GM21423 (cell line): ENCODE measurements at regions not wholly inside any gene's neighbourhood (a gene's known extent, or its start where the extent isn't known, plus 50 kb on each side); places are given as distances from the start of the nearest gene placed in this dataset.

ENCODE experiments used
- ATAC-seq: cut with Tn5 transposase; IDR thresholded peaks from one replicate; pipeline ENCODE4 v1.9.1; 2021; ENCODE audit warnings: mild to moderate bottlenecking, moderate library complexity; ENCODE audit not compliant: unreplicated experiment

DNA sequence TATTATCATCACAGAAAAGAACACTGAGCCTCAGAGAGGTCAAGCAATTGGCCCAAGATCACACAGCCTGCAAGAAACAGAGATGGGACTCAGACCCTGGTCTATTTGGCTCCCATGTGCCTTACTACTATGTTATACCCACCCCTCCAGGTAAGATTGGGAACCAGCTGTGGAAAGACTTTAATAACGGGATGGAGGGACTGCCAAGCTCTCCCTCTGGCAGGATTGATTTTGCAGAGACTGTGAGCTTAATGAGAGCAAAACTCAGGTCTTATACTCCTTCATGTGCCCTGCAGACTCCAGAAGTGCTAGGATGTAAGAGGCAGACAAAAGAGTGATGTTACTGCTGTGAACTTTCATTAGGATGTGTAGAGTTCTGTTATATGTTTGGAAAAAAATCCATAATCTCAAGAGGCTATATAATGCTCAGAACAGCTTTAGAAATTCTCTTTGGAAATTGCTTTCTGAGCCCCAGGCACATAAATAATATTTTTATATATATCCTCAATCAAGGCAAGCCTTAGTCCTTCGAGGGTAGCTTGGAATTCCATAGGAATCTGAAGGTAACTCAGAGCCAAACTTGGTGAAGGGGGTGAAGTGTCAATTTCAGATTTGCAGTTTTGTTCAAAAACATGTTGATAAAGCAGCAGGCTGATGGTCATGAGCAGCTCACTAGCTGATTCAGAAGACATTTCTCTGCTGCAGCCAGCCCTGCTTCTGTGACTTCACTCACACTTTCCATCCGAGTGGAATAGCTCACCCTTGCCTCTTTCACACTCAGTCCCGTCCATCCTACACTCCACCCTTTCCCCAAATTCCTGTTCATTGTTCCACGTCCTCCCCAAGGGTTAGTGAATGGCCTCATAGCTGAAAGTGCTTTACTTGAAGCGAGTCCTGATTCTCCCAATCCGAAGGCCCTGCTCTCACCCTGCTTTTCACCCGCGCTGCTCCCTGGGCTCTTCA is 188.8 kb downstream of the SNX19 start:
- ATAC-seq = no peak

DNA sequence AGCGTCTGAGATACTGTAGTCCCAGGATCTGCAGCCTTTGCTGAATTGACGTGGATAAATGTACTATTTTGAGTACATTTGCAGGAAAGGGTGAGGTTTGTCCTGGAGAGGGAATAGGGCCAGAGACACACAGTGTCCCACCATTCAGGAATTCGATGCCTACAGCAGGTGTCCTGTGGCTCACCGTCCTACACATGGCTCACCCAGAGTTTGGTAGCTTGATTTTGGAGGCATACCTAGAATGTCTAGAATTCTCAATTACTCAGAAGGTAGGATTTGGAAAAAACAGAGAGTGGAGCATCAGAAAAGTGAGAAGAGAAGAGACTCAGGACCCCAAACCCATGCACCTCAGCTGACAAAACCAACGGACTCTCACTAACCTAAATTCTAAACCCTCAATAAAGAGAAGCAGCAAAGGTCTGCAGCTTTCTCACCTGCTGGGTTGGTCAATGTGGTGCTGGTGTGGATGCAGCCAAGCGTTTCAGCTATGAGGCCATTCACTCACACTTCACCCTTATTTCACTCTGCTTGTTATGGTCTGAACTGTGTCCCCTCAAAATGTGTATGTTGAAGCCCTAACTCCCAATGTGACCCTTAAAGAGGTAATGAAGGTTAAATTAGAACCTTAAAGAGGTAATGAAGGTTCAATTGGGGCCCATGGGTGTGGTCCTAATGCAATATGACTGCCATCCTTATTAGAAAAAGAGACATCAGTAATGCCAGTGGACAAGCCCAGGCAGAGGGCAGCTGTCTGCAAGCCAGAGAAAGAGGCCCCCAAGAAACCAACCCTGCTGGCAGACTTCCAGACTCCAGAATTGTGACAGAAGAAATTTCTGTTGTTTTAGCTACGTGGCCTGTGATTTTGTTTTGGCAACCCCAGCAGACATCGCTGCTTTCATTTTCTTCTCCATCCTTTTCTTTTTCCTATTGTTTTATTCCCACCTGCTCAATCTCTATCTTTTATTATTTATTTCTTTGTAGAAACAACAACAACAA is 187.8 kb downstream of the SNX19 start:
- ATAC-seq = no peak

DNA sequence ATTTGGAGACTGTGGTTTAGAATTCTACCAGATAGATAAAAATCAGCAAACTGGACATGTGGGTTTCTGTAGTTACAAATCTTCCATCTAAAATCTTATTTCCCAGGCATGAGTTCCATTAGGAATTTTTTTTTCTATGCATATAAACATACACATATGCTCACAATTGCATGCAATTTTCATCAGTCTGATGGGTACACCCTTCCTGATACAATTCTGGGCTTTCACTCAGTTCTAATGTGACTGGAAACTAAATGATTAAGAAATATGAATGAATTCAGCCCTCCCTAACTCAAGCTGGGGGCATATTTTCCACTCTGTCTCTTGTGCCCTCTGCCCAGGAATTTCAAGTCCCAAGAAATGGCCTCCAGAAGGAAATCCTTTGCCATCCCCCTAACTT is 187.1 kb downstream of the SNX19 start:
- ATAC-seq = no peak

DNA sequence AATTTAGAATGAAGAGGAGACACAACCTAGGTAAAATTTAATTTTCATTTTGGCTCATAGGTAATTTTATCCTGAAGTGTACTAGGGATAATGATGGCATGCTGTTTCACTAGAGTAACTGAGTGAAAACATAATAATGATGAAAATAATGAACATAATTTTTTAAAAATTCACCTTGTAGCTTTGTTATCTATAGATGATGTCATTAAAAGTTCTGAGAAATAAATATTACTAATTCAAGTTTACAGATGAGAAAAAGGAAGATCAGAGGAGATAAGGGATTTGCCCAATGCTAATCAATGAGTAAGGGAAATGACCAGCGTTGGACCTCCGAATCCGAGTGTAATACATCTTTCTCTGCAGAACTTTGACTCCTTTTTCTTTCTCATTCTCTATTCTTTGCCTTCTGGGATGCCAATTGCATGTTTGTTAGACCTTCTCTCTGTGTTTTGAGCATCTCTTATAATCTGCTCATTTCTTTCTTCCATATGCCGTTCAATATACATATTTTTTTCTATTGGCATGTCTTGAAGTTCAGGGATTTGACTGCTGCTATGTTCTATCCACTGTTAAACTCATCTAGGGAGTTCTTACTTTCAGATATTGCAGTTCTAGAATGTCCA is 186.5 kb downstream of the SNX19 start:
- no peak for ATAC-seq

DNA sequence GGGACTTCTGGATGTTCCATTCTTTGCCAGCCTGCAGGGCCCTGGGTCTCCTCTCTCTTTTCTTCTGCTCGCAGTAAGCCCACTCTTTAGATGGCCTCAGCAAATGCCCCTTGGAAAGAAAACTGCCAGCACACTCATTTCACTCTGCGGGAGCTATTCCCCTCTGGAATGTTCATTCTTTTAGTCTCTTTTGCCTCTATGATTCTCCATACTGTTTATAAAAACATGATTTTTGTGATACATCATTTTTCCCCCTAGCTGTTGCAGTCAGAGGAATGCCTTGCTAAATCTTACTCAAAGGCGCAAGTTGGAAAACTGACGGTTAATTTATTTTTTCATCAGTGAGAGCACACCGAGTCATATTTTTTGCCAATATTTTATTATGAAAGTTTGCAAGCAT is 184.9 kb downstream of the SNX19 start:
- ATAC-seq = no peak

DNA sequence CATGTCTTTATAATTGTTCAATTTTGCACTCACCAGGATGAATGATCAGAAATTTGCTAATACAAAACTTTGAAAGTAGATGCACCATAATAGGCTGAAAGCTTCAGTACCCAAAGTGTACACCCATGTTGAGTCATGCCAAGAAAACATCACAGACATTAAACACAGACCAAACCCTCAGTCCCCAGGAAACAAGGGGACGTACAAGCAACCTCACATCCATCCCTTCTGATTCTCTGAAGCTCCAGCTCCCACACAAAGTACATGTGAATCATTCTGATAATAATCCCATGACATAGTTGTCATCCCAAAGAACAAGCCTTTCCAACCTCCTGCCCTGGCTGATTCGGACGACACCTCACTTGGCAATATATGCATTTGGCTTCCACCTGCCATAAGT is 183.8 kb downstream of the SNX19 start:
- ATAC-seq = no peak

DNA sequence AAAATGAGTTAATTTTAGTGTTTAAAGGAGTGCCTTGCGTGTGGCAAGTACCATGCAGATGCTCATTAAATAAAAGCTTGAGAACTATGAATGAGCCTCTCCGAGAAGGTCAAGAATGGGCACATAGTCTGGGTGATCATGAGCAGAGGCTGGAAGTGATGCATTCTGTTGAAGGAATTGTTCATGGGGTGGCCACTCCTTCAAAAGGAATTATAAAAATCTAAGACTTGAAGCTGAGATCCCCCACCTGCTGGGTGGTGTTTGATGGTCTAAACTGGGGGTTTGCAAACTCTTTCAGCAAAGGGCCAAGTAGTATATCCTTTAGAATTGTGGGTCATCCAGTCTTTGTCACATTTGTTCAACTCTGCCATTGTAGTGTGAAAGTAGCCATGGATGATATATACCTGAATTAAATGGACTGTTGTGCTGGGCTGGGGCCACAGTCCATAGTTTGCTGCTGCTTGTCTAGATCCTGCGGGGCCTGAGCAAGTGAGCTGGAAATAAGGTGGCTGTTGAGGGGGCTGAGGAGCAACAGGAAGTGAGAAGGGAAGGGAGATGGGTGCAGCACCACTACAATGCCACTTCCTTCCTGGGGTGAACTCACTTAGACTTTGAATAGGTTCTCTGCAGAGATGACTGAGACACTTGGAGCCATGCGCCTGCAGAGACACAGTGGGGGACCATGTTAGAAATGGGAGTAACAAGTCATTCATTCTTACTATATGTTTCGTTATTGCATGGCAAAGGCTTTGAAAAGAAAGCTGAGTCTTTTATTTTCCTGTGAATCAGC is 179.0 kb downstream of the SNX19 start:
- ATAC-seq = no peak

DNA sequence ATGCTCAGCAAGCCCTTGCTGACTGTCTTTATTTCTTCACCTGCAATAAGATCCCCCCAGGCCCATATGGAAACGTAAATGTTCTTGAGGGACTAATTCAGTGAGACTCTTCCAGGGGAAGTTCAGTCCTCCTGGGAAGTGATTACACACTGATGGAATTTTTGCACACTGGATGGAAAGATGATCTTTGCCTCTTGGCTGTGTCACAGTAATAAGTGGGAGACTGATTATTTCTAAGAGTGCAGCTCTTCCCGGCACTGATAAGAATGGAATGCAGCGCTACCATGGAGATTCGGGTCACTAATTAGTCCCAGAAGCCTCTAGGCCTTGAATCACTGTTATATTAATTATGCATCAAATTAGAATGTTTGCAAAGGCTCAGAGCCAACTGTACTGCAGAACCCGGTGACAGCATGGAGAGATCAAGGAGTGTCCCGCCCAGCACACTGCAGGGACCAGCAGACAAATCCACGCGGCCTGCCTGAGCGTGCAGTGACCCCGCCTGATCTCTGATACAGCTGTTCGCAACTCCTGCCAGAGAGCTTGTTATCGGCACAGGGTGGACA is 178.3 kb downstream of the SNX19 start:
- ATAC-seq = no peak

DNA sequence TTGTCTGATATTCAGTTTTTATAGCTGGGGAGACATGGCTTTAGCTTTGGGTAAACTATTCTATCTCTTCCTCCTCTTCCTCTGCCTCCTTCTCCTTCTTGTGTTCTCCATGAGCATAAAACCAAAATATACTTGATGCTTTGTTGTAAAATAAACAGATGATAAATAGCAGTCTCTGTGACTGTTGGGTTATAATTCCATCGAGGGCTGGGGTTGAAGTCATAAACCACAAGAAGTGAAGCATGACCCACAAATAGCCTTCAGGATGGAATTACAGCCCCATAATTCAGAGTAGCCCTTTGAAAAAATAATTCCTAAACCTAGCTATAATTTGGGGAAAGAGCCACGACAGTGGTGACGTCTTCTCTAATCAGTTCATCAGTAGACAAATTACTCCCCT is 177.7 kb downstream of the SNX19 start:
- ATAC-seq = no peak

DNA sequence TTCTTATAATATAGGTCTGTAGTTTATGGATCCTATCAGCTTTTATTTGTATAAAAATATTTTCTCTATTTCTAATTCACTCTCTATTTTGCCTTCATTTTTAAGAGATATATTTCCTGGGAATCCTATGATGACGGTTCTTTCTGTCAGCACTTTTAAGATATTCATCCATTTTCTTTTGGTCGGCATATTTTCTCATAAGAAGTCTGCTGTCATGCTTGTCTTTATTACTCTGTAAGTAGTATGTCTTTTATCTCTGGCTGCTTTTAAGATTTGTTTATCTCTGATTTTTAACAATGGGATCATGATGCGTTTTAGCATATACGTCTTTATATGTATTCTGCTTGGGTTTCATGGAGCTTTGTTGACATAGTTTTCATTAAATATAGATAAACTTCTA is 175.5 kb downstream of the SNX19 start:
- no peak for ATAC-seq

DNA sequence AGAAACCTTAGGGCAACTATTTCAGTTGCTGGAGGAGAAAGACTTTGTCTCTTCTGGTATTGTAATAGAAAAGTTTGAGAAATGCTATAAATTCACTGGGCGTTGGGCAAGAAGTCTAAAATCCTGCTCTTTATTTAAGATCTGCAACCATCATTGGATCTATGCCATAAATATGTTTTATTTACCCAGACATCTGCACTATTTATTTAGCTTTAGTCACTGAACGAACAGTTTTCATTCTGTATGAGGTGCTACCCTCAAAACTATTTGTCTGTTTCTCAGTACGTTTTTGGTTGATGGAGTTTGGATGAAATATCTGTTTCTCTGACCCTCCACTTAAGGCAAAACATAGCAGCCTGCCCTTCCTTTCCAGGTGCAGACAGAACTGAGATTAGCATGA is 171.5 kb downstream of the SNX19 start:
- no peak for ATAC-seq

DNA sequence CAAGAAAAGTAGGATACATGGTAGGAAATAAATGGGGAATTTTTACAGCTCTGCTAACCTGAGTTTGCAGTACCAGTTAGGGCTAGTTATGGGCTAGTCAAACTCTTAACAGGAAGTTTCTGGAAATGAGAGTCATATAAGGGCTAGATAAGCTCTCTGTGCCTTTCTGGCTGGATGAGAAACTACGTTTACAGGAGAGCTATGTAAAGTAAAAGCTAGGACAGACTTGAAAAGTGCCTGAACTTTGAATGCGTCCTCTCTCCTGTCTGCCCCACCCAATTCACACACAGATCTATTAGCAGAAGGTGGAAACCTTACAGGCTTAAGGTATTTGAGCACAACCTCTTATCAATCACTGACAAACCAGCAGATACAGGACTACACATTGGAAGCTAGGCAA is 167.1 kb downstream of the SNX19 start:
- ATAC-seq = no peak

DNA sequence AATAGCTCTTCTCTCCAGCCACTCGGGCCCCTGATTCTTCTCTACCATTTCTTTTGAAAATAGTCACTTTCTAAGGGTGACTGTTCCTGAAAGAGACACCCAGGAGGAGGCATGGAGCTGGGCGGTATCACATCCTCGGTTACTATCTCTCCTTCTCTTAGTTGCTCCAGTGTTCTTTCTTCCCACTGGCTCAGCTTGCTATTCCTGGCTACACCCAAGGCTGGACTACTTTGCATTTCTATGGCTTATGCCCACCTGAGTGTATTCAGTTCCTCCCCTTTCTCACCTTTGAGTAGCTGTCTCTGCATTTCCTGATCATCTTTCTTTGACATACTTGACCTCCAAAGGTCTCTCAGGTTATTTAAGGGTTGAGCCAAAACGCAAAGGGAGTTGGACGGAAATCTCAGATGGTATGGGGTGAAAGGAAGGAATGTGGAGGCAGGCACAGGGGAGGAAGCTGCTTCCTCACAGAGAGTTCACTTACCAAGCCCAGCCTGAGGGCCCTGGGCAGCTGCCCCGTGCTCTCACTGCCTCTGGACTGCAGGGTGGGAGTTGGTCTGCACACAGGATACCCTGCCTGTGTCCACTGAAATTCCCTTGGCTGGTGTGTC is 155.7 kb downstream of the SNX19 start:
- ATAC-seq = no peak

DNA sequence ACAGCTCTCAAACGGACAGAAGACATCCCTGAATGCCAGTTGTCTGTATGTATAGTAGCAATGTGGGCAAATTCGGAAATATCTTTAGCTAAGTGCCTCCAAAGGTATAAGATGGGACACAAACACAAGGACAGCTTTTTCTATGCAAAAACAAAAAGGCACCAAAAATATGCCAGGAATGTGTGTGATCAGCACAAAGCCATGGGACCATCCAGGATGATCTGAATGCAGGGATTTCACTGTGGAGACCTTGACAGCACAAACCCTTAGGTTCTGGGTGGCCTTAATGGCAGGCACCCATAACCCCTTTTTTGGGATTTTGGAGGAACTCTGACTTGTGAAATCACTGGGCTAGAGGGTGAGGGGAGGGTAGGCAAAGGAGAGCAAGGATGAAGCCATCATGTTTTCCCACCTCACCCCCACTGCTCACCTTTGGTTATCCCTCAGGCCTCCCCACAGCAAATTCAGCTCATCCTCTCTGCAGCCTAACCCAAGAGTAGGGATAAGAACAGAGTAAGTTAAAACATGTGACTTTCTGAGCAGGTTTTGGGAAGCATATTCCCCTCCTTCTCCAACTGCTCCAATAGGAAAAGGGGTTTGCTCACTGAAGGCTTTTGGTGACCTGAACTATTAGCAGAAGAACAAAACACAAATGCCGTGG is 154.6 kb downstream of the SNX19 start:
- ATAC-seq = no peak

DNA sequence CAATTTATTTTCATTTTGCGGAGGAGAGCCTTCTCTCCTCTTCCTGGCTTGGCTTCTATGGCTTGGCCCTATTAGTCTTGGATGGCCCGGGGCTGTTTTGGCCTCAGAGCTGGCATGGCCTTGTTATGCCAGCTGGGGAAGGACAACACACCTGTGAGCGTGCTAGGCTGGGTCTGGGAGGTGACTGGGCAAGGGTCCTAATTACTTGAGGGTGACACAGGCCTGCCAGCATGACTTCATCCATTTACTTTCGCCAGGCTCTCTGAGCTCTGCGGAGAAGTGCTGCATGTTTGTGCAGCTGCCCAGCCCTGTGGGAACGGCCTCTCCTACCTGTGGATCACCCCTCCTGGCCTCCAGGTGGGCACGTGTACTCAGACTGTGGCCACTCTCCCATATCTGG is 153.6 kb downstream of the SNX19 start:
- ATAC-seq = no peak

DNA sequence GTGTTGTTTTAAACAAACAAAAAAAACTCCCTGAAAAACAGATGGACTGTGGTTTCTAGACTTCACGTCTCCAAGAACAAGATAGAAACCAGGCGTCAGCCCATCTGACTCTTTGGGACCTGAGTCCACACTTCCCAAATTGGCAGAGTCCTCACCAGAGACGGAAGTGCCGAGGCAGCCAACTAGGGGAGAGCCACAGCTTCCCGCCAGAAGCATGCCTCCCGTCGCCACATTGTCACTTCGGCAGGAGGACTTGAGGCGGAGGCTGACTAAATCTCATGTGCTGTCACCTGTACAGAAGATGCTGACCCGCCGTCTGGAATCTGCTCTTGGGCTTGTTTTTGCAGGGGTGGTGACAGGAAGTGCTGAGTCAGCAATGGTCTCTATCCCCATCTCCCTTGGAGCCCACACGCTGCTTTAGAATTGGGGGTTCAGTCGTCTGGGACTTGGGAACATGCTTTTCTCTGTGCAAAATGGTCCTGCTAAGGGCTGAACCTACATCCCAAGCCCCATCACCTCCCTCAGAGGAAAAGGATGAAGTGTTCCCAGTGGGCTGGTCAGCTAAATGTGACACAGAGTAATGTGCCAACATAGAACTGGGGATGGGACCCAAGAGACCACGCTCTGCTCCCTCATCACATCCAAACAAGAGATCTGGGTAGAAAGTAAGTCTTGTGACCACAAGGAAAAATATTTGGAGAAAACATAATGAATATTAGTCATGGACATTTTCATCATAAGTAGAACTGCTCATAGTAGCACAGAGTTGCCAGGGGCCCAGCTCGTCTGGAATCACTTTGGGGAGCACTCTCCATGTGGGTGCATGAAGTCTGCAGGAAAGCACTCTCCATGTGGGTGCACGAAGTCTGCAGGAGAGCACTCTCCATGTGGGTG is 152.9 kb downstream of the SNX19 start:
- ATAC-seq = no peak

DNA sequence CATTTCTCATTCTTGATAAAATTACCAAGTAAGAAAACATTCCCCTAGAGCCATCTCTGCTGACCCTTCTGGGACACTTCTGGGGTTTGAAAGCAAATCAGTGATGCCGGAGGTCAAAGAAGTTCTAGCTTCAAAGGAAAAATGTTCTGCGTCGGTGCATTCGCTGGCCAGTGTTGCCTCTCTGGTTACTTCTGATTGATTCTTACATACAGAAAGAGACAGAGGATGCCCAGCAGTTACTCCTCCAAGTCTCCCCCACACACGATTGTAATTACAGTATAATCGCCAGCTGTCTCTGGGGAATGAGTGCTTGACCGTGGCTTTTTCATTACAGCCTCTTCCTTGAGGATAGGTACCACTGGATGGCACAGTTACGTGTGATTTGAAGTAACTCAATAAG is 150.9 kb downstream of the SNX19 start:
- no peak for ATAC-seq
